Smooth muscle cell (in vitro differentiated cells): ENCODE measurements at regions not wholly inside any gene's neighbourhood (a gene's known extent, or its start where the extent isn't known, plus 50 kb on each side); places are given as distances from the start of the nearest gene placed in this dataset.
"Not testable (repeated sequence)": the region's sequence is repeated elsewhere in the genome, so short reads cannot be mapped to it uniquely, and the experiment has no call there.

Source experiments
- DNase-seq: peaks from one replicate; lab custom pipeline; 2025; ENCODE audit not compliant: unreplicated experiment; lab: John Stamatoyannopoulos, UW
- H2AFZ ChIP-seq: fragments of 200-600 bp; sonication (generic); 2 replicates; pipeline ENCODE4 v1.6.0; 2016; ENCODE audit warnings: antibody characterized with exemption, low read depth, mild to moderate bottlenecking
- H3F3A ChIP-seq: fragments of 200-600 bp; sonication (generic); 2 replicates; pipeline ENCODE4 v1.6.0; 2017; ENCODE audit warnings: antibody characterized with exemption, low read depth
- H3K27ac ChIP-seq: fragments of 200-600 bp; sonication (generic); 2 replicates; pipeline ENCODE4 v1.5.1; 2016; ENCODE audit warnings: low read depth, mild to moderate bottlenecking
- H3K27me3 ChIP-seq: fragments of 200-600 bp; sonication (generic); 2 replicates; pipeline ENCODE4 v1.6.1; 2016; ENCODE audit warnings: low read depth, mild to moderate bottlenecking
- H3K36me3 ChIP-seq: fragments of 200-600 bp; sonication (generic); 2 replicates; pipeline ENCODE4 v1.5.1; 2016; ENCODE audit warnings: low read depth
- H3K4me1 ChIP-seq: fragments of 200-600 bp; sonication (generic); 2 replicates; pipeline ENCODE4 v1.5.1; 2016; ENCODE audit warnings: low read depth
- H3K4me2 ChIP-seq: fragments of 200-600 bp; sonication (generic); 2 replicates; pipeline ENCODE4 v1.6.0; 2016; ENCODE audit warnings: mild to moderate bottlenecking
- H3K4me3 ChIP-seq: fragments of 200-600 bp; sonication (generic); 2 replicates; pipeline ENCODE4 v1.5.1; 2016; ENCODE audit warnings: mild to moderate bottlenecking
- H3K79me2 ChIP-seq: fragments of 200-600 bp; sonication (generic); 2 replicates; pipeline ENCODE4 v1.6.0; 2016; ENCODE audit warnings: low read depth, mild to moderate bottlenecking
- H3K9ac ChIP-seq: fragments of 200-600 bp; sonication (generic); 2 replicates; pipeline ENCODE4 v1.6.0; 2016; ENCODE audit warnings: low read depth
- H3K9me3 ChIP-seq: fragments of 200-600 bp; sonication (generic); replicated peaks from 2 replicates; pipeline ENCODE4 v1.5.1; 2016; ENCODE audit warnings: low read depth
- H4K20me1 ChIP-seq: fragments of 200-600 bp; sonication (generic); 2 replicates; pipeline ENCODE4 v1.6.0; 2016; ENCODE audit warnings: low read depth
- CTCF ChIP-seq: fragments of 200-600 bp; sonication (generic); IDR thresholded peaks from 2 replicates; pipeline ENCODE4 v1.5.1; 2017; ENCODE audit warnings: borderline replicate concordance, mild to moderate bottlenecking, antibody characterized with exemption; ENCODE audit not compliant: insufficient read depth, poor library complexity, severe bottlenecking
- WGBS: methylation state at CpG from one replicate; pipeline ENCODE4 v1.1.7; 2016; ENCODE audit warnings: low lambda C conversion rate; 5-methylcytosine and 5-hydroxymethylcytosine counted together

- peak overlapping the region; percentile 24 for H3K4me2 ChIP-seq
- no peak overlapping the region for H3K4me3 ChIP-seq
- H4K20me1 ChIP-seq, result no peaks in the 10 kb centered on the region
- no peaks in the 10 kb centered on the region for H3K27me3 ChIP-seq
- TF ChIP-seq CTCF, result no peak
- no peaks in the 10 kb centered on the region for H3K9me3 ChIP-seq
- peak overlapping the region; percentile 57 for H2AFZ ChIP-seq
- H3K4me1 ChIP-seq, result peaks cover 21% of the 10 kb centered on the region
- H3F3A ChIP-seq, result no peaks in the 10 kb centered on the region
- H3K27ac ChIP-seq, result peak overlapping the region; percentile 12
- no peak overlapping the region for H3K9ac ChIP-seq
- WGBS, result 21% methylated on average over 4 of the region's 4 CpGs
- no peak for DNase-seq
- H3K79me2 ChIP-seq, result no peaks in the 10 kb centered on the region
- no peaks in the 10 kb centered on the region for H3K36me3 ChIP-seq
Measured at GRCh38 chr16:58850019-58850677, 116.0 kb upstream of the GOT2 start.

GRCh38 chr16:58848662-58849002 is 114.5 kb upstream of the GOT2 start:
- Histone ChIP-seq H3K4me3 (no peak overlapping the region), H2AFZ (no peak overlapping the region), H3K36me3 (no peaks in the 10 kb centered on the region), H3F3A (no peaks in the 10 kb centered on the region), H4K20me1 (no peaks in the 10 kb centered on the region), H3K79me2 (no peaks in the 10 kb centered on the region), H3K4me1 (peaks cover 6% of the 10 kb centered on the region), H3K27me3 (no peaks in the 10 kb centered on the region), H3K9me3 (no peaks in the 10 kb centered on the region), H3K27ac (no peak overlapping the region), H3K9ac (no peak overlapping the region), H3K4me2 (no peak overlapping the region)
- no peak for TF ChIP-seq CTCF
- WGBS, result 88% methylated on average over 2 of the region's 2 CpGs
- no peak for DNase-seq

GRCh38 chr16:58847902-58848661 is 114.0 kb upstream of the GOT2 start:
- no peak overlapping the region for H2AFZ ChIP-seq
- no peak for TF ChIP-seq CTCF
- H3K9ac ChIP-seq, result no peak overlapping the region
- H3K4me1 ChIP-seq, result peaks cover 6% of the 10 kb centered on the region
- H3F3A ChIP-seq, result no peaks in the 10 kb centered on the region
- no peak overlapping the region for H3K27ac ChIP-seq
- H3K4me3 ChIP-seq, result no peak overlapping the region
- no peaks in the 10 kb centered on the region for H3K9me3 ChIP-seq
- no peak overlapping the region for H3K4me2 ChIP-seq
- H3K27me3 ChIP-seq, result no peaks in the 10 kb centered on the region
- no peaks in the 10 kb centered on the region for H3K79me2 ChIP-seq
- no peak for DNase-seq
- no peaks in the 10 kb centered on the region for H4K20me1 ChIP-seq
- 45% methylated on average over 4 of the region's 4 CpGs for WGBS
- no peaks in the 10 kb centered on the region for H3K36me3 ChIP-seq

- not testable (repeated sequence) for H3K79me2 ChIP-seq, H4K20me1 ChIP-seq, H3K36me3 ChIP-seq, H3K9ac ChIP-seq, DNase-seq, H3K27me3 ChIP-seq, H3K4me2 ChIP-seq, H2AFZ ChIP-seq, H3K4me3 ChIP-seq, H3K4me1 ChIP-seq, H3K9me3 ChIP-seq, H3F3A ChIP-seq, H3K27ac ChIP-seq
- WGBS, result 78% methylated on average over 15 of the region's 29 CpGs
Measured at GRCh38 chr16:58846226-58846625, 112.1 kb upstream of the GOT2 start.
